HEK293 (cell line): ENCODE measurements at regions not wholly inside any gene's neighbourhood (a gene's known extent, or its start where the extent isn't known, plus 50 kb on each side); places are given as distances from the start of the nearest gene placed in this dataset.
A peak's percentile ranks its signal among the peaks of the same experiment; 100 is the strongest.

Source experiments
- CTCF ChIA-PET: fragments of 350-600 bp; formaldehyde crosslinking; extraction: SDS; loops from one replicate; lab custom pipeline; 2021; ENCODE audit warnings: antibody characterized with exemption; lab: Yijun Ruan, JAX
- POLR2A ChIA-PET: fragments of 300-600 bp; formaldehyde crosslinking; extraction: SDS; loops from one replicate; lab custom pipeline; 2020; ENCODE audit warnings: antibody characterized with exemption, inconsistent platforms; lab: Yijun Ruan, JAX
- H3K27ac ChIP-seq: fragments of 200-500 bp; sonication (Bioruptor generic); 2 replicates; pipeline ENCODE4 v1.5.1; 2014; ENCODE audit warnings: low read depth, low read length, control low read depth, inconsistent platforms; ENCODE audit errors: extremely low read depth
- H3K36me3 ChIP-seq, 2 experiments: fragments of 200-500 bp in 1 of 2; sonication (Bioruptor generic) in 1 of 2; 1 replicate in 1 of 2; 2 replicates in 1 of 2; pipeline ENCODE4 v1.5.1; 2014 to 2017; ENCODE audit warnings: inconsistent platforms in 2 of 2, low read length in 2 of 2; ENCODE audit not compliant: control insufficient read depth in 2 of 2, insufficient read depth in 1 of 2
- H3K4me1 ChIP-seq: fragments of 200-500 bp; sonication (Bioruptor generic); 2 replicates; pipeline ENCODE4 v1.5.1; 2014; ENCODE audit warnings: mild to moderate bottlenecking, low read length, inconsistent platforms; ENCODE audit not compliant: control insufficient read depth, insufficient read depth
- H3K4me3 ChIP-seq: 2 replicates; pipeline ENCODE4 v1.5.1; 2011; ENCODE audit warnings: low read depth, mild to moderate bottlenecking, control low read depth, low read length, moderate library complexity
- H3K9me3 ChIP-seq: fragments of 200-500 bp; sonication (Bioruptor generic); 2 replicates; pipeline ENCODE4 v1.5.1; 2014; ENCODE audit warnings: low read depth, low read length, inconsistent platforms; ENCODE audit not compliant: control insufficient read depth, insufficient read depth
- GFI1B ChIP-seq: fragments of 450-650 bp; formaldehyde crosslinking; IDR thresholded peaks from 2 replicates; pipeline ENCODE4 v1.5.1; 2016; ENCODE audit warnings: missing biosample characterization, missing genetic modification characterization
- GLI4 ChIP-seq: fragments of 450-650 bp; formaldehyde crosslinking; IDR thresholded peaks from 2 replicates; pipeline ENCODE4 v1.5.1; 2016; ENCODE audit warnings: missing biosample characterization, missing genetic modification characterization
- SCRT2 ChIP-seq: fragments of 450-650 bp; formaldehyde crosslinking; IDR thresholded peaks from 2 replicates; pipeline ENCODE4 v1.5.1; 2016; ENCODE audit warnings: missing biosample characterization, missing genetic modification characterization
- SP3 ChIP-seq: fragments of 450-650 bp; formaldehyde crosslinking; IDR thresholded peaks from 2 replicates; pipeline ENCODE4 v1.5.1; 2016; ENCODE audit warnings: missing biosample characterization, missing genetic modification characterization
- ZBTB1 ChIP-seq: fragments of 450-650 bp; formaldehyde crosslinking; IDR thresholded peaks from 2 replicates; pipeline ENCODE4 v1.5.1; 2016; ENCODE audit warnings: missing biosample characterization, missing genetic modification characterization
- ZFP37 ChIP-seq: fragments of 450-650 bp; formaldehyde crosslinking; IDR thresholded peaks from 2 replicates; pipeline ENCODE4 v1.5.1; 2016; ENCODE audit warnings: missing biosample characterization, missing genetic modification characterization
- ZNF112 ChIP-seq: fragments of 450-650 bp; formaldehyde crosslinking; IDR thresholded peaks from 2 replicates; pipeline ENCODE4 v1.5.0; 2017; ENCODE audit warnings: missing biosample characterization, missing genetic modification characterization
- ZNF175 ChIP-seq: fragments of 450-650 bp; formaldehyde crosslinking; IDR thresholded peaks from 2 replicates; pipeline ENCODE4 v1.5.1; 2016; ENCODE audit warnings: missing biosample characterization, missing genetic modification characterization
- ZNF184 ChIP-seq: fragments of 450-650 bp; IDR thresholded peaks from 2 replicates; pipeline ENCODE4 v1.5.1; 2018; ENCODE audit warnings: missing biosample characterization, mild to moderate bottlenecking, missing genetic modification characterization
- ZNF19 ChIP-seq: fragments of 450-650 bp; formaldehyde crosslinking; IDR thresholded peaks from 2 replicates; pipeline ENCODE4; 2016; ENCODE audit warnings: missing biosample characterization, missing genetic modification characterization, low read depth
- ZNF354C ChIP-seq: fragments of 450-650 bp; formaldehyde crosslinking; IDR thresholded peaks from 2 replicates; pipeline ENCODE4 v1.5.1; 2016; ENCODE audit warnings: missing biosample characterization, missing genetic modification characterization, low read depth, borderline replicate concordance
- ZNF544 ChIP-seq: fragments of 450-650 bp; formaldehyde crosslinking; IDR thresholded peaks from 2 replicates; pipeline ENCODE4 v1.5.0; 2017; ENCODE audit warnings: missing biosample characterization, missing genetic modification characterization
- ZNF549 ChIP-seq: fragments of 450-650 bp; IDR thresholded peaks from 2 replicates; pipeline ENCODE4 v1.5.1; 2018; ENCODE audit warnings: missing biosample characterization, missing genetic modification characterization, mild to moderate bottlenecking, inconsistent platforms, moderate library complexity
- ZNF664 ChIP-seq: fragments of 450-650 bp; formaldehyde crosslinking; IDR thresholded peaks from 2 replicates; pipeline ENCODE4 v1.5.1; 2016; ENCODE audit warnings: missing biosample characterization, missing genetic modification characterization
- TF ChIP-seq, protein P1 (sequence below): fragments of 450-650 bp; formaldehyde crosslinking; IDR thresholded peaks from 2 replicates; pipeline ENCODE4 v1.5.1; 2016; ENCODE audit warnings: missing biosample characterization, missing genetic modification characterization
- TF ChIP-seq, protein P2 (sequence below): fragments of 450-650 bp; formaldehyde crosslinking; IDR thresholded peaks from 2 replicates; pipeline ENCODE4 v1.5.1; 2016; ENCODE audit warnings: missing biosample characterization, missing genetic modification characterization
- TF ChIP-seq, protein P3 (sequence below): fragments of 450-650 bp; formaldehyde crosslinking; IDR thresholded peaks from 2 replicates; pipeline ENCODE4 v1.5.1; 2016; ENCODE audit warnings: missing biosample characterization, missing genetic modification characterization, low read depth

DNA sequence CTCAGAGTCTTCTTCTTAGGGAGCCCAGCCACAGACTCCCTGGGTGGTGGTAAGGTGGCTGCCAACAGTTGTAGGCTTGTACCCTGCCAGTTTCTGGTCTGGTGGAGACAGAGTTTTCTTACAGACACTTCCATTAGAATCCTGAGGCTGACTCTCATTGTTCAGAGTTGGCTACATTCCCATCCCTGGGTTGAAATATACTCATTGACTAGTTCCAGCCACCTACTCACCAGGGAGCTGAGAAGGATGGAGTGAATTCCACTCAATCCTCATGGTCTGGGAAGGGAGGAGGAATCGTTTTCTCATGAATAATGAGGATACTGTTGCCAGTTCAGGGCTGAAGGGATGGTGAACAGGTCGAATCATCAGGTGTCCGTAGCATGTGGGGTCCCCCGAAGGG, 226.5 kb upstream of the PROK2 start:
- Histone ChIP-seq H3K9me3 (no peaks in the 10 kb centered on the region), H3K36me3 (no peaks in the 10 kb centered on the region), H3K27ac (no peak overlapping the region), H3K4me1 (no peaks in the 10 kb centered on the region), H3K4me3 (no peak overlapping the region)
- TF ChIP-seq SCRT2 (0 out of 2 replicates have a peak, but pooled peaks have one; percentile 22), ZNF664 (tag by site-specific recombination) (no peak)
- POLR2A ChIA-PET = no interaction called here
- CTCF ChIA-PET = no interaction called here

DNA sequence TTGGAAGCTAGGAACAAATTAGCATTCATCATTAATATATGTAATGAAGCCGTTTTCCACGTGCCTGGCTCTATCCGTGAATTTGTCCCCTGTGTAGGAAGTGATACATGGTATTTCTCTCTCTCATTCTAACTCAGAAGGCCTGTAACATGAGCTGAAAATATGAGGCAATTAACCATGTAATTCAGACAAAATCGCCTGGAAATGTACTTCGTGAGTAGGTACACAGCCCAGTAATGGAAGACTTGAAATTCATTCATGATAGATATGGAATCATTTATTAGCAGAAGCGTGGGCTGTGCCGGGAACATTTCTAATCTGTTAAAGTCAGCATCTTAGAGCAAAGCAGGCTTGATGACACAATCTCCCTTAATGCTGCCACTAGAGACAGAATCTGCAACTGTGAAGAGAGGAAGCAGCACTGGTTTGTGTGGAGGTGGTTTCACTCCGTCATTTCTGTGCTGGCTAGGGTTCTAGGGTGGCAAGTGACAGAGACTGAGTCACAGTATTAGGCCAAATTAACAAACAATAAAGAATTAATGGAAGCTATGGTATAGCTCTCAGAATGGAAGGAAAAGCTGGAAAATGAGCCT, 225.0 kb upstream of the PROK2 start:
- POLR2A ChIA-PET = no interaction called here
- Histone ChIP-seq H3K4me3 (no peak overlapping the region), H3K27ac (no peak overlapping the region), H3K9me3 (no peaks in the 10 kb centered on the region), H3K4me1 (no peaks in the 10 kb centered on the region), H3K36me3 (no peaks in the 10 kb centered on the region)
- TF ChIP-seq ZNF544 (tag by site-specific recombination) (no peak), ZNF184 (no peak), ZNF354C (tag by site-specific recombination) (no peak), ZNF112 (tag by site-specific recombination) (no peak), ZNF175 (tag by site-specific recombination) (no peak), ZNF549 (tag by site-specific recombination) (no peak), GFI1B (tag by site-specific recombination) (no peak), GLI4 (no peak), ZFP37 (tag by site-specific recombination) (no peak), SP3 (no peak), ZNF19 (tag by site-specific recombination) (no peak), ZBTB1 (no peak)
- TF ChIP-seq, protein P1, sequence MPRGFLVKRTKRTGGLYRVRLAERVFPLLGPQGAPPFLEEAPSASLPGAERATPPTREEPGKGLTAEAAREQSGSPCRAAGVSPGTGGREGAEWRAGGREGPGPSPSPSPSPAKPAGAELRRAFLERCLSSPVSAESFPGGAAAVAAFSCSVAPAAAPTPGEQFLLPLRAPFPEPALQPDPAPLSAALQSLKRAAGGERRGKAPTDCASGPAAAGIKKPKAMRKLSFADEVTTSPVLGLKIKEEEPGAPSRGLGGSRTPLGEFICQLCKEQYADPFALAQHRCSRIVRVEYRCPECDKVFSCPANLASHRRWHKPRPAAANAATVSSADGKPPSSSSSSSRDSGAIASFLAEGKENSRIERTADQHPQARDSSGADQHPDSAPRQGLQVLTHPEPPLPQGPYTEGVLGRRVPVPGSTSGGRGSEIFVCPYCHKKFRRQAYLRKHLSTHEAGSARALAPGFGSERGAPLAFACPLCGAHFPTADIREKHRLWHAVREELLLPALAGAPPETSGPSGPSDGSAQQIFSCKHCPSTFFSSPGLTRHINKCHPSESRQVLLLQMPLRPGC (tag by site-specific recombination) = no peak
- TF ChIP-seq, protein P2, sequence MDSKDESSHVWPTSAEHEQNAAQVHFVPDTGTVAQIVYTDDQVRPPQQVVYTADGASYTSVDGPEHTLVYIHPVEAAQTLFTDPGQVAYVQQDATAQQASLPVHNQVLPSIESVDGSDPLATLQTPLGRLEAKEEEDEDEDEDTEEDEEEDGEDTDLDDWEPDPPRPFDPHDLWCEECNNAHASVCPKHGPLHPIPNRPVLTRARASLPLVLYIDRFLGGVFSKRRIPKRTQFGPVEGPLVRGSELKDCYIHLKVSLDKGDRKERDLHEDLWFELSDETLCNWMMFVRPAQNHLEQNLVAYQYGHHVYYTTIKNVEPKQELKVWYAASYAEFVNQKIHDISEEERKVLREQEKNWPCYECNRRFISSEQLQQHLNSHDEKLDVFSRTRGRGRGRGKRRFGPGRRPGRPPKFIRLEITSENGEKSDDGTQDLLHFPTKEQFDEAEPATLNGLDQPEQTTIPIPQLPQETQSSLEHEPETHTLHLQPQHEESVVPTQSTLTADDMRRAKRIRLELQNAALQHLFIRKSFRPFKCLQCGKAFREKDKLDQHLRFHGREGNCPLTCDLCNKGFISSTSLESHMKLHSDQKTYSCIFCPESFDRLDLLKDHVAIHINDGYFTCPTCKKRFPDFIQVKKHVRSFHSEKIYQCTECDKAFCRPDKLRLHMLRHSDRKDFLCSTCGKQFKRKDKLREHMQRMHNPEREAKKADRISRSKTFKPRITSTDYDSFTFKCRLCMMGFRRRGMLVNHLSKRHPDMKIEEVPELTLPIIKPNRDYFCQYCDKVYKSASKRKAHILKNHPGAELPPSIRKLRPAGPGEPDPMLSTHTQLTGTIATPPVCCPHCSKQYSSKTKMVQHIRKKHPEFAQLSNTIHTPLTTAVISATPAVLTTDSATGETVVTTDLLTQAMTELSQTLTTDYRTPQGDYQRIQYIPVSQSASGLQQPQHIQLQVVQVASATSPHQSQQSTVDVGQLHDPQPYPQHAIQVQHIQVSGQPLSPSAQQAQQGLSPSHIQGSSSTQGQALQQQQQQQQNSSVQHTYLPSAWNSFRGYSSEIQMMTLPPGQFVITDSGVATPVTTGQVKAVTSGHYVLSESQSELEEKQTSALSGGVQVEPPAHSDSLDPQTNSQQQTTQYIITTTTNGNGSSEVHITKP = no peak
- TF ChIP-seq, protein P3, sequence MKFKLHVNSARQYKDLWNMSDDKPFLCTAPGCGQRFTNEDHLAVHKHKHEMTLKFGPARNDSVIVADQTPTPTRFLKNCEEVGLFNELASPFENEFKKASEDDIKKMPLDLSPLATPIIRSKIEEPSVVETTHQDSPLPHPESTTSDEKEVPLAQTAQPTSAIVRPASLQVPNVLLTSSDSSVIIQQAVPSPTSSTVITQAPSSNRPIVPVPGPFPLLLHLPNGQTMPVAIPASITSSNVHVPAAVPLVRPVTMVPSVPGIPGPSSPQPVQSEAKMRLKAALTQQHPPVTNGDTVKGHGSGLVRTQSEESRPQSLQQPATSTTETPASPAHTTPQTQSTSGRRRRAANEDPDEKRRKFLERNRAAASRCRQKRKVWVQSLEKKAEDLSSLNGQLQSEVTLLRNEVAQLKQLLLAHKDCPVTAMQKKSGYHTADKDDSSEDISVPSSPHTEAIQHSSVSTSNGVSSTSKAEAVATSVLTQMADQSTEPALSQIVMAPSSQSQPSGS = no peak
- CTCF ChIA-PET = no interaction called here
